Right forelimb (tissue), 1 donor: ENCODE measurements at regions not wholly inside any gene's neighbourhood (a gene's known extent, or its start where the extent isn't known, plus 50 kb on each side); places are given as distances from the start of the nearest gene placed in this dataset.
A peak's percentile ranks its signal among the peaks of the same experiment; 100 is the strongest.

Source experiments
- DNase-seq: peaks from one replicate; pipeline ENCODE4 v3.0.0-alpha.2; 2018

DNA sequence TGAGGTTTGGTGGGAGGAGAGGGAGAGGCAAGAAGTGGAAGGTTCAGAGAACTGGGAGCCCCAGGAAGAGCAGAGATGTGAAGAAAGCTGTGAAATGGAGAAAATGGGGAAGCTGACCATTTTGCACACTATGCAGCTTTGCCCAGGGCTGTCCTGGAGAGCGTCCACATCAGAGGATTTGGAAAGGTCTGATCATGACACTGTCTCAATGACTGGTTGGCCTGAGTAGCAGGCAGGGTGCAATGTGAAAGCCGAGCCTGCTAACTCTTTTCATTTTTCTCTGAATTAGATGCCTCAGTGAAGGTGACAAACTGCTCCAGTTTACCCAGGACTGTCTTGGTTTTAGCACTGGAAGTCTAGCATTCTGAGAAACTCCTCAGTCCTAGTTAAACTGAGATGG is 330.1 kb upstream of the RPS6KA3 start:
- DNase-seq: no peak

DNA sequence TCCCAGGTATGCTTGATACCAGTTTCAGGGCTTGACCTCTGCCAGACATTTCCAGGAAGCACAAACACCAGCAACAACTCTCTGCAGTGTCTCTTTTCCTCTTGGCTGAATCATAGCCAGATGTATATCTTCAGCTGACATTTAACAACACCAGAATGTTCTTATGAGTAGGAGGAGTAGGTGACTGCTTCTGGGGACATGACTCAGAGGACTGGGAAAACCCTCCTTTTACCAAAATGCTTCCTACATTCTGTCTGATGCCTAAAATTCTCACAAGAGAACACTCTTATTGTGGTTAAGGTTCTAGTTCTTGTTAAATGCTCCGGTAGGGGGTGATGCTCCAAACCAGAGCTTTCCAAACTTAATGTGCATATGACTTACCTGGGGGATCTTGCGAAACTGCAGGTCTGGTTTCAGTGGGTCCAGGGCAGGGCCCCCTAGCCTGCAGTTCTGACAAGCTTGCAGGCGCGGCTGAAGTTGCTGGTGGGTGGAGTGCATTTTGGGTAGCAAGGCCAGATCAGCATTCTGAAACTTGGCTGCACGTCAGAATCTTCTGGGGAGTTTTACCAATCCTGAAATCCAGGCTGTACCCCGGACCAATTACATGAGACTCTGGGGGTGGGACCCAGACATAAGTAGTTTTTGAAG is 329.3 kb upstream of the RPS6KA3 start:
- DNase-seq: no peak

DNA sequence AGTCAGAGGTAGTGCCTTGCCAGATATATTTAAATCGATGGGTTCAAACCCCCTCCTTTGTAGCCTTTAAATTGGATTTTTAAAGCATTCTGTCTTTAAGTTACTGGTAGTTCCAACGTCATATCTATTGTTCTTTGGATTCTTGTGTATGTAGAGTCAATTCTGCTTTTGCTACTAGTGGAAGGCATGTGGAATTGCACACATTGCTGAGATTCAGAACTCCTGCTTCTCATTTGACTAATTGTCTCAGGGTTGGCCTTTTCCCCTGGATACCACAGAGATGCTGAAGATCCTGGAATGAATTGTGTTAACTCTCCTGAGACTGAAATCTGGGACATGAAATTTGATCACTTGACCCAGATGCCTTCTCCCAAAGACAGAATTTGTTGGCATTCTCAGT is 328.3 kb upstream of the RPS6KA3 start:
- DNase-seq: no peak

DNA sequence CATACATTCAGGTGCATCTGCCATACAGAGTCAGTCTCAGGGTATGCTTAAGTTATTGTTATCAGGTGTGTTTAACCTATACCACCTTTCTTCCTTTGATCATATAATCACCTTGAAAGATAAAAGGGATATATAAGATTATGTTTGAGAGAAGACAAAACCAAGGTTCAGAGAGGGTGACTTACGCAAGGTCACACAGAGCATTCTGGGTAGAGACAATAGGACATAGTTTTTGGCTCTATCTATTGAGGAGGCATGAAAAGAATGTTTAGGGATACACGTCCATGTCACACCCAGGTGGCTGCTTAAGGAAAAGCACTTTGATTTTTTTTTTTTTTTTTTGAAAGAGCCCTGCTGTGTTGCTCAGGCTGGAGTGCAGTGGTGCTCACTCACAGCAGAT is 327.1 kb upstream of the RPS6KA3 start:
- DNase-seq: no peak

DNA sequence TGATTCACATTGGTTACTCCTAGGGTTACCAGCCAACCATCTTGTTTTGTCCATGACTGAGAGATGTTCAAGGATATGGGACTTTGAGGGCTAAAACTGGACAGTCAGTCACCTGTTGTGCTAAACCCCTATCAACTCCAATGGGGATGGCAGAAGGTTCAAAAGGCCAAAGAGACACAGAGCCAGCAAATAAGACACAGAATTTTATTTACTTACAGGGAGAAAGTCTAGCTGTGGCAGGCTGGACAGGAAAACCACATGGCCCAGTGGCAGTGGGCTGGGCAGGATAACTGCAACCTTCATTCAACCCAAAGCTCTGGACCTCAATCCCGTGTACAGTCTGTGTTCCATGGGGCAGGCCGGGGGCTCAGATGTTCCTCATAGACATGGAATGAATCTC is 326.7 kb upstream of the RPS6KA3 start:
- no peak for DNase-seq

DNA sequence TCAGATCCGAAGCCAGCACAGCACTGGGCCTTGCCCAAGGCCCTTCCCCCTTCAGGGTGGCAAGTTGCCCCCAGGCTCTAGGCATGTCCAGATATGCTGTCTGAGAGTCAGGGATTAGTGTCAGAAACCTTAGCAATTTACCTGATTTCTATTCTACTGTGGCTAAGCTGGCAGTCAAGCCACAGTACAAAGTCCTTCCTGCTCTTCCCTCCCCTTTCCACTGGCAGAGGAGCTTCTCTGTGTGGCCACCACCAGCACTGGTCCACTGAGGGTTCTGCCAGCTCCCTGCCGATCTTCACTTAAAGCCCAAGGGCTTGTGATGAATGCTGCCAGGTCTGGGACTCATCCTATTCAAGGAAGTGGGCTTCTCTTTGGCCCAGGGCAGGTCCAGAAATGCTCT is 324.5 kb upstream of the RPS6KA3 start:
- DNase-seq: no peak

DNA sequence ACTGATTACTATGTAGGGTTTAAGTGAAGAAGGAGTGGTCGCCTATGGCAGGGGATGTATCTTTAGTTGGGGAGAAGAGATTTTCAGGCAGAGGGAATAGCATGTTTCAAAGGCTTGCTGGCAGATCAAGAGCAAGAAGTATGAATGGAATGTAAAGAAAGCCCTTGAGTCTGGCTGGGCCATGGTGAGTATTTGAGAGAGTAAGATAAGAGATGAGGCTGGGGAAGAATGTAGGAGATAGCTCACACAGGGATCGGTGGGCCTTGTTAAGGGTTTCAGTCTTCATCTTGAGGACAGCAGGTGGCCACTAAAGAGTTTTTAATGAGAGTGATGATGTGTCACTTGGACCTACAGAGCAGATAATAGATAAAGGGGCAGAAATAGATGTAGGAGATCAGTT is 319.1 kb upstream of the RPS6KA3 start:
- DNase-seq: no peak

DNA sequence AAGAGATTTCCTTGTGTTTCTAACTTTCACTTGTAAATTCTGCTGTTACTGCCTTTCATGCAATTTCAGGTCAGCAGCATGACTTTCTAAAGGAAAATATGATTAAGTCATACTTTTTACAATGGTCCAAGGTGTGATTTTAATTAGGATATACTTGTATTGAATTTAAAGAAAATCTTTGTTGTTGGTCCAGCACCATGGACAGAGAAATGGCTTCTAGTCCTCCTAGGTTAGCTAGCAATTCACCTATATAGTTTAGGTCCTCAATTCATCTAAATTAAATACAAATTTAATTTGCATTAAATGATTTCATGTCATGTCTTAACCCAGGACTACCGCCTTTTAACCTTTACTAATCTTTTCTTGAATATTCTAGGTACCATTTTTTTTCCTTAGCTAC is 304.9 kb upstream of the RPS6KA3 start:
- no peak for DNase-seq

DNA sequence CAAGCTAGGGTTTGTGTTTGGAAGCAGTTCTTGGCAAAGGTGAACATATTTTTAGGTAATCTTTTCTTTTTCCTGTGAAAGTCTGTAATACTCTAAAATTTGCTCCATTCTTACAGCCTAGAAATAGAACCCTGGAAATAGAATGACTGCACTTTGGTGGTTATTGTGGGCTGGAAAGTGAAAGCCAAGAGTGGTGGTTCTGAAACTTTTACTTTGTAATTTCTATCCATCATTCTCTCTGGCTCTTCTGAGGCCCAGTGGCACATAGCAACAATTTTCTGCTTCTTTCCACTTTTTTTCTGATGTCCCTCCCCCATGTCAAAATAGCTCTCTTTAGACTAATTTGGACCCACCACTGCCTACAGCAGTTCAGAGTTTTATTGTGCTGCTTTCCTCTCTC is 300.4 kb upstream of the RPS6KA3 start:
- no peak for DNase-seq

DNA sequence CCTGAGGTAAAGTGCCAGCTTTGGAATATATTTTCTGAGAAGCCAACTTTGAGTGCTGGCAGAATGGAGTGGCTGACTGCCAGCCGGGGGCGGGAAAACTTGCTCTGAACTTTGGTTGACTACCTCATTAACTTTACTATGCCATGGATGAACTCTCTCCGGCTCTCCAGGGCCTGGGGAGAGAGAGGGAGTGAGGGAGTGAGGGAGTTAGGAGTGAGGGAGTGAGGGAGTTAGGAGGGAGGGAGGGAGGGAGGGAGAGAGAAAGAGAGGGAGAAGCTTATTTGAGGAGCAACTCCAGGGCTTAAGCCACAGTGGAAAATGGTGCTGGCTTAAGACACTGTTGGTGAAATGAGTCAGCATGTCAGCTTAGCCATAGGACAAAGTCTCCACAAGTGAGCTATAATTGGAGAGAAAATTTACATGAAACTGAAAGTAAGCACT is 280.9 kb upstream of the RPS6KA3 start:
- DNase-seq: no peak

DNA sequence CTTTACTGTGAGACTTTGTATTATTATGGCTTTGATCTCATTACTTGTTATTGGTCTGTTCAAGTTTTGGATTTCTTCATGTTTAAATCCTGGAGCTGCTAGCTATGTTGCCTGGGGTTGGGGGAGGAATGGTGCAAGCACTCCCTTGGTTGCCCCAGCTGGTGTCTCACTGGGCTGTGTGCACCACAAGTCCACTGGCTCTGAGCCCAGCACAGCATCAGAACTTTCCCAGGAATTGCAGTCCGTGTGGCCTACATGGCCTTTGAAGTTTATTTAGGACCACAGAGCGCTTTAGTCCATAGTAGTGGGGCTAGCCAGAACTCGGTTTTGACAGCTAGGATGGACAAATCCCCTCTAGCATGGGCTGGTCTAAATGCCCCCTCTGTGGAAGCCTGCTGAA is 278.8 kb upstream of the RPS6KA3 start:
- DNase-seq: no peak

DNA sequence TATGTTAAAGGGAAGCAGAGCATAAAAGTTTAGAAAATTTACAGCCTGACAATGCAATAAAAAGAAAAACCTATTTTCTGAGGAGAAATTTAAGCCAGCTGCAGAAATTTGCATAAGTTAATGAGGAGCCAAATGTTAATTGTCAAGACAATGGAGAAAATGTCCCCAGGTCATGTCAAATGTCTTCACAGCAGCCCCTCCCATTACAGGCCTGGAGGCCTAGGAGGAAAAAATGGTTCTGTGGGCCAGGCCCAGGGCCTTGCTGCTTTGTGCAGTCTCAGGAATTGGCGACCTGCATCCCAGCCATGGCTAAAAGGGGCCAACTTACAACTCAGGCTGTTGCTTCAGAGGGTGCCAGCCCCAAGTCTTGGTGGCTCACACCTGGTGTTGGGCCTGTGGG is 275.4 kb upstream of the RPS6KA3 start:
- DNase-seq: no peak

DNA sequence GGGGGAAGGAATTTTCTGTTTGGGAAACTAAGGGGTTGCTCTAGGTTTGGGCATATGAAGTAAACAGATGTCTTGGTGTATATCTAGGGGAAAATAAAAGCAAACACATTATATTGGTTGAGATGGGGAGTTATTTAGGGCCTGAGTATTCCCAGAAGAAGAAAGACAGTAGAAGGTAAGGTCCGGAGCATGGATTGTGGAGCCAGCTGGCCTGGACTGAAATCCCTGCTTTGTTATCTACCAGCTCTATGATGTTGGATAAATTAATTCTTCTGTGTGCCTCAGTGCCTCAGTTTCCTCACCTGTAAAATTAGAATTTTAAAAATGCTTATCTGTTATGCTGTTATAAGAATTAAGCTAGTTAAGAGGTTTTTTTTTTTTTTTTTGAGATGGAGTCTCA is 272.3 kb upstream of the RPS6KA3 start:
- DNase-seq: no peak

DNA sequence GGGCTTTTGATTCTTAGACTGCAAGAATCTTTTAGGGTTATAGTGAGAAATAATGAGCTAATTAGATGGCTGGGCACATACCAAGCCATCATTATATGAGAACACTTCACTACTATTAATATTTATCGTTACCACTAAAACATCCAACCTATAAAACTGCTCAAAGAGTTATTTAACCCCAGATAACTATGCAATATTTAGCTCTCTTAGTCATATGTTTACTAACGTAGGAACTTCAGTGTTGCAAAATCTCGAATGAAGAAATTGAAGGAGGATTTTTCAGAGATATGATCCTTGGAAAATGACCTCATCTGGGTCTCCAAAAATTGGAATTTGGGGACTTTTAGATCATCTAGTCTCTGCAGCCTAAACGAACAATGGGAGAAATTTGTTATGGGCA is 265.0 kb upstream of the RPS6KA3 start:
- no peak for DNase-seq

DNA sequence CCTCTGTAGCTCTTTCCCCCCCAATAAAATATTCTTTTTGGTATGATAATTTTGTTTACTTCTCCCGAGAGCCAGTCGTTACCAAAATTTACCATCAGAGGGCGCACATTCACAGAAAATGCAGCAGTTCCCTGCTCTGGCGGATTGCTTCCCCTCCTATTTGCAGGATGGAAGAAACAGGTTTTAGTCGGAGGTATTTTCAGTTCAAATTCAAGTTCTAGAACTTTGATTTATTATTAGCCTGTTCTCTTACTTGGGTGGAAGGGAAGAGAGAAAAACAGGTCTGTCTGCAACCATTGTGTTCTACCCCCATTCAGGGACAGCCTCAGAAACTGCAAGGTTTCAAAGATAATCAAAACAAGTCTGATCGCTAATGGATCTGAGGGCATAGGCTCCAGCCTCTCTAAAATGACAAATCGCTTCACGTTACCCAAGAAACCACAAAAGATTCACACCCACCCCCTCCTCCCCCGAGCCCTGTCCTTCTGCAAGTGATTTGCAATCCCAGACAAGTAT is 263.8 kb upstream of the RPS6KA3 start:
- DNase-seq: peak; percentile 65

DNA sequence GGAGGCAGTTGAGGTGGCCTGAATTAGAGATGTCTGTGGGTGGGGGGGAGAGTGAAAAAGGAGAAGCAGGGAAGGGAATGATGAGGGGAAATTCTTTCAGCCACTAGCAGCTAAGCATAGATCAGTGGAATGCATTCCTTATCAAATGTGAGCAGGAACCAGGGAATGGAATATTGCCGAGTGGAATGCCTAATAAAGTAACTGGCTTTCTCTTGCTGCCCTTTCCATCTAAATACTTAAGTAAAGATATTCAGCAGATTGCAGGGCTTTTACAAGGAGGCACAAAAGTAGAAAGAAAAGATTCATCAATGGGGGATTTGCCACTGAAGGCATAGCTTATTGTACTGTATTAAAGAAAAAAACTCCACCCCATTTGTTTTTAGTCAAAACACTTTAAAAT is 263.0 kb upstream of the RPS6KA3 start:
- DNase-seq: no peak

DNA sequence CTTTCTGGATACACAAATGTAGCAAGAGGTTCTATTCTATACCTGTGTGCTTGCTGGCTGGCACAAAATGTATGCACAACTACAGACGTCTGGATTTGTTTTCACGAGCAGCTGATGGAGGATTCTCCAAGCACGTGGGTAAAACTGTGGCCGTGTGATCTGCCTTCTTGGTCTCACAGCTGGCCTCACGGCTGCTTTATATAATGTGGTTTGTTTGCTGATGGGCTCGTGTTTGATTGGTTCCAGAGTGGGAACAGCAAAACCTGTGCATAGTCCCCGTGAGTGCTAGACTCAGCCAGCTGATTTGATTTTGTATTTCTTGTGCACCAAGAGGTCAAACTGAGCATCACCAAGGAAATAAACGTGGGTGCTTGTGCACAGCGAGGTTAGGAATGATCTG is 262.6 kb upstream of the RPS6KA3 start:
- no peak for DNase-seq

DNA sequence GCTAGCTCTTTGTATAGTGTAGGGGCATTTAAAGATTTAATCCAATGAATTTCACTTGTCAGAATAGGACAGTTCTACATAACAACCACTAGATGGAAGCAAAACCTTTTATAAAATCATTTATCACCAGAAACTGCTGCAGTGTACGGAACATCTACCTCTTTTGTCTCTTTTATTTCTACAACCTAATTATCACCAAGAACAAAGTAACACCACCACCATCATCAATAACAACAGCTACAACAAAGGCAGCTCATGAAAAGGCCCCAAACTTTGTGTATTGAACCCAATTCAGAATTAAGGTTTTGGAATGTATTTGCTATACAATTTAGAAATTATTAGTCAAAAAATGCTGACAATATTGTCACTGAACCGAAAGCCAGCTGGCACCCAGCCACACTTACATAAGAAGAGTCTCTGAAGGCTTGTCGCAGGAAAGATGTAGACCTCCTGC is 260.9 kb upstream of the RPS6KA3 start:
- DNase-seq: no peak

DNA sequence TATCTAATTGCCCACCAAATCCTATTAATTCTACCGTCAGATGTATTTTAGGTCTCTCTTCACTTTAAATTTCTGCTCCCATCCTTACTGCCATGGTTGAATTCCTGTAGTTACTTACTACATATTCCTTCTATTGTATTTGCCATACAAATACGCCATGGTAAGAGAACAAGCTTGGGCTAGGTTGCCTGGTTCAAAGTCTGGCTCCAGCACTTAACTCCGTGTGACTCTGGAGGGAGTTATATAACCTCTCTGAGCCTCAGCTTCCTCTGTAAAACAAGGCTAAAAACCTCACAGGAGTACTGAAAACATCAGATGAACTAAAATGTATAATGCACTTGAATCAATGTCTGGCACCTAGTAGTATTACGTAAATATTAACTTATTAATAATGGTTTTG is 260.3 kb upstream of the RPS6KA3 start:
- no peak for DNase-seq

DNA sequence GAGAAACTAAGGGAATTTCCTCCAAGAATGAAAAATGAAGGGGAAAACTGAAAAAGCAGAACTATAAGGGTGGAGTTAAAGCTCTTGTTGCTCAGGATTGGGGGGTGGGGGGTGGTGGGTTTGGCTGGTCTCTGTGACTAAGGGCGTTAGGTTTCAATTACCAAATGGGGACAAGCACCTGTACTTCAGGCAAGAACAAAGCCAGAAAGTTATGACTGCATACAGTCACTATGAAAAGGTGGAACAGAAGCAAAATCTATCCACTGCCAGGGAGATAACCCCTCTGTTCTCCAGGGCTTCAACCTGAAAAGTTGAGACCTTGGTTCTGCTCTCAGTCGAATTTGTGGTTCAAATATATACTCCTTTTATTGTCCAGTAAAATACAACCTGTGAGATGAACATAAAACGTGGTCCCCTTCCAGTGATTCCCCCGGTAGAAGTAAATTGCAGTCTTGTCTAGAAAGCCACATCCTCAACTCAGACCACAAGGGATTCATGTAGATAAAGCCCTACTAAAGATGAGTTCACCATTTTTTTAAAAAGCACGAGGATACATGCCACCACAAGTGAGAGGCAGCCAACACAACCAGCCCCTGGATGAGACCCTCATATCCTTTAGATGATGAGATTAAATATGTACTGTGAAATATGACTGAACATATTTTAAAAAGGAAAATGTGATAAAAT is 257.1 kb upstream of the RPS6KA3 start:
- DNase-seq: no peak

DNA sequence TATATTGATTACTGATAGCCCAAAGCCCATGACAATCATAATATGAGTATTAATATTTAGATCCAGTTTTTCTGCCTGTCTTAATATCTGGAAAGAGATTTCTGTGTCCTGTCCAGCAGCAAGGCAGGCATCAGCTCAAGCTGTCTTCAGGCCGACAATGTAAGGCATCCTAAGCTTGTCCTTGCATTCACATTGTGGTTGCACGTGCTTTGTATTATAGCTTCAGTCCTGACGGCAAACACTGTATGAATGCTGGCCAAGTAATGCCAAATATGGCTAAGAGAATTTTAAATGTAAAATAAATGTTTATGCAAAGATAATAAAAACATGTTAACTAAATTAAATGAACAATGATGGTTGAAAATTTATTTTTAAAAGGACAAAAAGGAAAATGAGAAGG is 255.7 kb upstream of the RPS6KA3 start:
- DNase-seq: no peak

DNA sequence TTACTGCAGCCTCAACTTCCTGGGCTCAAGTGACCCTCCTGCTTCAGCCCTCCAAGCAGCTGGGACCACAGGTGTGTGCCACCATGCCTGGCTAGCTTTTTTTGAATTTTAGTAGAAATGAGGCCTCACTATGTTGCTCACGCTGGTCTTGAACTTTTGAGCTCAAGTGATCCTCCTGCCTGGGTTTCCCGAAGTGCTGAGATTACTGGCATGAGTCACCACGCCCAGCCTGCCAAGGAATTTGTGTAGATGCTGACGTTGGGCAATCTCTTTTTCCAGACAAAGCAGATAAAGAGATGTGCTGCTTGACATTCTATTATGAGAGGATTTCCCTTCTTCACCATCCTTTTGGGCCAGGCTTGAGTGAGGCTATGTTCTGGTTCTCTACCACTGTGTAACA is 254.5 kb upstream of the RPS6KA3 start:
- DNase-seq: no peak

DNA sequence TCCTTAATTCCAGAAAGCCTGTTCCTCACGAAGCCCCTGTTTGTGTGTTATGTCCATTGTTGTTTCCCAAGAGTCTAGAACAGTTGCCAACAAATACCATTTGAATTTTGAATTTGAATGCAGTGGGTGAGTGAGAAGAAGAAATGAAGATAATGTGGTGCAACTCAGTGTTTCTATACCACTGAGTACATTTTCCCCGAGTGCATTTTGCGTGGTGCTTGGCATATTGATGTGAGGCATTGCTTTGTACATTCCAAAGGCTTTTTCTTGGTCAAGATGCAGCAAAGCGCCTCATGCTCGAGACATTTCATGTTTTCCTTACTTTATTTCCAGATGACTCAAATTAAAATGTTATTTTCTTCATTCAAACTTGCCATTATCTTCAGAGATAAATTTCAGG is 253.1 kb upstream of the RPS6KA3 start:
- DNase-seq: no peak

DNA sequence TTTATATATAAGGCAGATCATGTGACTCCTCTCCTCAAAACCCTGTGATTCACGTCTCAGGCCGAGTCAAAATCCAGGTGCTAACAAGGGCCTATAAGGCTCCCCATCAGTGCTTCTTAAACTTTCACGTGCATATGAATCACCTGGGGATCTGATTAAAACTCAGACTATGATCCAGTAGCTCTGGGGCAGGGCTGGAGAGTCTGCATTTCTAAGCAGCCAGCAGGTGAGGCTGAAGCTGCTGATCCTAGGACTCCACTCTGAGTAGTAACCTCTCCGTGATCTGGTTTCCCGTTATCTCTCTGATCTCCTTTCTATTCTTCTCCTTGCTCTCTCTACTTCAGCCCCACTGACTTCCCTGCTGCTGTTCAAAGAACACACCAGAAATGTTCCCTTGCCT is 252.4 kb upstream of the RPS6KA3 start:
- DNase-seq: no peak

DNA sequence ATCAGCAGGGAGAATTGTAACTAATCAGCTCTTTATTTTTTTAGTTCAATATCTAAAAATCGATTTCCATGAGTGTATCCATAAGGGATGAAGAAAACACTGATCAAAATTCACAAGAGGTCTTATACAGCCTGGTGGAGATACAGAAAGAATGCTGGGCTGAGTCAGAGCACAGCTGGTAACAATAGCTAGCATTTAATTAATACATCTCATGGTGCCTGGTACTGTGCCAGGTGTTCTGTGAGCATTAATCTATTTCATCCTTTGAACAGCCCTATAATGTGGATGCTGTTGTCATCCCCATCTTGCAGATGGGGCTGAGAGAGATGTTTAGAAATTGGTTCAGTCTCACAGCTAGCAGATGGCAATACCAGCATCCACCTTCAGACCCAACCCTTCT is 250.9 kb upstream of the RPS6KA3 start:
- DNase-seq: no peak
